Renal pelvis (tissue), 1 donor: ENCODE measurements at regions not wholly inside any gene's neighbourhood (a gene's known extent, or its start where the extent isn't known, plus 50 kb on each side); places are given as distances from the start of the nearest gene placed in this dataset.

Experiments
- DNase-seq: peaks from one replicate; pipeline ENCODE4 v3.0.0-alpha.2; 2013

DNA sequence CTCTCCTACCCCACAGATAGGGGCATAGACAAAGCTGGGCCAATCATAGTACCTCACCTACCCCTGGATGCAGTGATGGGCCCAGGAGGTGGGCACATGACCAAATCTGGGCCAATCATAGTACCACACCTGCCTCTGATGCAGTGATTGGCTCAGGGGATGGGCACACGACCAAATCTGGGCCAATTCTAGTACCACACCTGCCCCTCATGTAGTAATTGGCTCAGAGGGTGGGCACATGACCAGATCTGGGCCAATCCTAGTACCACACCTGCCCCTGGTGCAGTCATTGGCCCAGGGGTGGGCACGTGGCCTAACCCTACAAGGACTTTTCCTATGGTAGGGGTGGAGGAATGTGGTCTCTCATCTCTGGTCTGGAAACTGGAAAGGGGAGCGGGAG lies 56.9 kb upstream of the MEF2A start:
- DNase-seq: no peak

DNA sequence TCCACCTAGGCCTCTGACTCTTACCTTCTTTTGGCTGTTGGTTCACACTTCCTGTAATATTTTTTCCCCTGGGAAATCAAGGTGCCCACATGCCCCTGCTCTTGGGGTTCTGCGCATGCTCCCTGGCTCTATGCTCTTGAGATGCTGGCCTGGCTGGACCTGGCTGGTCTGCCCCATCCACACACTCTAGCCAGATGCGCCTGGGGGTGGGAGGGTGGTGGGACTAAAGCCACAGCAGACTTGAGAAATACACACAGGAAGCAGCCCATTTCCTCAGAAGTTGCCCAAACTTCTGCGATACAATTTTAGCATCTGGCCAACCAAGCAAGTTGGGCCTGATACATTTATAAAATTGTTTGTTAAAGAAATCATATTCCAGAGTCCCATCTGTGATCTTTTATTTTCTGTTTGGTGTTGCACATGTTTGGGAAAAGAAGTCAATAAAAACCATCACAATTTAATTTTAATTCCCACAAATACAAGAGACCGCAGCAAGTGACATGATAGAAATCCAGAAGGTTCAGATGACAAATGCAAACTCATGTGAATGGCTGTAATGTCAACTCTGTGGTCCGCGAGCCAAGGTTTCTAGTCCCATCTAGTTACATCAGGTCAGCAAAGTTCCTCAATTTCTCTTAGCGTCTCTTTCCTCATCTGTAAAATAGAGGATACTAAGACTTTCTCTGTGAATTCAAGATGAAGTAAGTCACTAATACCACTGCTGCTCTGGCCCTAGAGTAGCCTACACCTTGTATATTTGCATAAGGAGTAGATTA lies 55.9 kb upstream of the MEF2A start:
- DNase-seq: no peak

DNA sequence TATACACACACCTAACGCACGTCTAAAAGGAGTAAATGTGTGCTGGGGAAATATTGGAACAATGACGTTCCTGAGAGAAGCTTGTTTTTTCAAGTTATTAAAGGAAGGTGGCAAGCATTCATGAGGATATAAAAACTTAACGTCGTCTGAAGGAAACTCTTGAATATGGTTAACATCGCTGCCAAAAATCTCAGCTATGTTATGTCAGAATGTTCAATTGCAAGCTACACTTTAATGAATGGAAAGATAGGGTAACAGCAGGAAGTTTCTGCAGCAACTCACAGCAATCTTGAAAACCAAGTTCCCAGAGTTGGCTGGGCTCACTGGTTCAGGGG lies 54.3 kb upstream of the MEF2A start:
- DNase-seq: no peak

DNA sequence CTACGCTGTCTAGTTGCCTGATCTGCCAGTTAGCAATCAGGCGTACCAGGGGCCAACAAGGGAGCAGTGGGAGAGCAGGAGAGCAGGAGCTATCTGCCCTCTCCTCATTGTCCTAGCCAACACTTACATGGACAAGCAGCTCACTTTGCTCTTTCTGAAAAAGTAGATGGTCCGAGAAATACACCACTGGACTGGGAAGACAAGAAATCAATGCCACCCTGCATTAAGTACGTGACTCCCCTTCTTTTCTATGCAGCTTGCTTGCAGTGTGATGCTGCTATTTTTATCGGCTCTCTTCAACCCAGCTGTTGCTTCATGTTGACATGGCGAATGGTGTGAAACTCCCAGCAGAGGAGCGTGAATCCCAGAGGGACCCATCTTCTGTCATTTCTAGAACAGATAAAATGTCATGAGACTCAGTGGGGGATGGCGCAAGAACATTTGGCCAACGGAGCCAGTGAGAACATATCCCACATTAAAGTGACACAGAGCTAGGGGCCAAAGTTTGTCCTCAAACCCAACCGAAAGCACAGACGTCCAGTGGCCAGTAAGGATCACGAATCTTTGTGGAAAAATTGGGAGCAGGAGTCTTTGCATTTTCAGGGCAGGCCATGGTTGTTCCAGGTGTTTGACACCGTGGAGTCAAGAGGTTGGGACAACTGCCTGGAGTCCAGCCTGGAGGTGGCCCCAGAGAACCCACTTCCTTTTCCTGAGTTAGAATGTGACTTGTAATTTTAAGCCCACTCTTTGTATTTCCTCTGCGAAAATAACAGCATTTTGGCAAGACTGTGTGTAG lies 53.7 kb upstream of the MEF2A start:
- DNase-seq: no peak

DNA sequence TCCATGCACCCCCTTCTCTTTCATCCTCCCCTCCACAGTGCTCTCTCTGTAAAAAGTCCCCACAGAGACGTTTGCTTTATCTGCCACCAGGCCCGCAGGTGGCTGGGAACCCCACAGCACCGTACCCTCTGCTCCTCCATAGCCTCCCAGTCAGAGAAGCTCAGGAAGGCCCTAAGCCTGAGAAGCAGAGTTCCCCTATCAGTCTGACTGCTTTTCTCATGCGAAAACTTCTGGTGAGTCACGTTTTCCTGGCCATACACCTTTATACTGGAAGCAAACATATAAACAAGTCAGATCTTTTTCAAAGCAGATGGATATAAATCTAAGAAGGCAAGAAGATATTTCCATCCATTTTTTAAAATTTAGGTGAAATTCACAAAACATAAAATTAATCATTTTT lies 51.5 kb upstream of the MEF2A start:
- DNase-seq: no peak
